ENCODE measurements at regions not wholly inside any gene's neighbourhood (a gene's known extent, or its start where the extent isn't known, plus 50 kb on each side); places are given as distances from the start of the nearest gene placed in this dataset.

GRCh38 chr7:106180721-106181120 lies 68.6 kb upstream of the SYPL1 start:
- intact Hi-C loops (cut with DNase I; ENCODE audit: low total_unique reads), result no loop called here
- no peak for DNase-seq
- peaks cover 18% of the 10 kb centered on the region in 2 donors for H3K4me1 ChIP-seq
- H3K9me3 ChIP-seq, result no peaks in the 10 kb centered on the region
- no peak overlapping the region for H3K27ac ChIP-seq
- in situ Hi-C loops (cut with MboI; ENCODE audit: low sequenced_read_pairs in 4 of 4), result loop anchor here in 2 of 4 donors (25.0 kb wide), 2 partner anchors 107 to 482 kb away; partner anchors contain the start of genes CCDC71L (in 1 of the 2) and NAMPT (in 1 of the 2)
- H3K36me3 ChIP-seq, result no peaks in the 10 kb centered on the region
- no peaks in the 10 kb centered on the region for H3K27me3 ChIP-seq
- TF ChIP-seq CTCF (IDR thresholded peaks at IDR 0.05 in 4 of 5, conservative IDR thresholded peaks at IDR 0.05 in 1 of 5), result no peak
- no peak for TF ChIP-seq POLR2A (IDR thresholded peaks at IDR 0.05)
- no peak overlapping the region for H3K4me3 ChIP-seq
- no peak for ATAC-seq

GRCh38 chr7:106179256-106179655 lies 67.1 kb upstream of the SYPL1 start:
- in situ Hi-C loops (cut with MboI; ENCODE audit: low sequenced_read_pairs in 4 of 4) (loop anchor here (5.0 to 25.0 kb wide), 5 partner anchors 106 to 483 kb away; partner anchors contain the start of genes NAMPT (in 3 of the 4) and CCDC71L (in 1 of the 4)), intact Hi-C loops (cut with DNase I; ENCODE audit: low total_unique reads) (loop anchor here (5.0 kb wide), 4 partner anchors 243 to 973 kb away; partner anchors contain the start of gene CCDC71L)
- Histone ChIP-seq H3K27me3 (no peaks in the 10 kb centered on the region), H3K9me3 (no peaks in the 10 kb centered on the region), H3K36me3 (no peaks in the 10 kb centered on the region), H3K4me1 (peaks cover 18% of the 10 kb centered on the region in 2 donors), H3K4me3 (no peak overlapping the region), H3K27ac (peak overlapping the region in 1 of 4 donors; percentile 71)
- DNase-seq (no peak), ATAC-seq (no peak)
- TF ChIP-seq POLR2A (IDR thresholded peaks at IDR 0.05) (no peak), CTCF (IDR thresholded peaks at IDR 0.05 in 4 of 5, conservative IDR thresholded peaks at IDR 0.05 in 1 of 5) (no peak)

- intact Hi-C loops (cut with DNase I; ENCODE audit: low total_unique reads), result loop anchor here (5.0 kb wide), 4 partner anchors 244 to 974 kb away; partner anchors contain the start of gene CCDC71L
- Histone ChIP-seq H3K27ac (peak overlapping the region; percentile 69 to 73 (median 71)), H3K4me3 (no peak overlapping the region), H3K27me3 (no peaks in the 10 kb centered on the region), H3K9me3 (no peaks in the 10 kb centered on the region), H3K36me3 (no peaks in the 10 kb centered on the region), H3K4me1 (peaks cover 18% of the 10 kb centered on the region in 2 donors)
- ATAC-seq (peak; percentile 41 to 42), DNase-seq (no peak)
- TF ChIP-seq CTCF (IDR thresholded peaks at IDR 0.05 in 4 of 5, conservative IDR thresholded peaks at IDR 0.05 in 1 of 5) (no peak), POLR2A (IDR thresholded peaks at IDR 0.05) (no peak)
- in situ Hi-C loops (cut with MboI; ENCODE audit: low sequenced_read_pairs in 4 of 4), result loop anchor here (5.0 to 25.0 kb wide), 5 partner anchors 106 to 484 kb away; partner anchors contain the start of genes NAMPT (in 3 of the 4) and CCDC71L (in 1 of the 4)
These were observed 66.6 kb upstream of the SYPL1 start for GRCh38 chr7:106178593-106179134.

- intact Hi-C loops (cut with DNase I; ENCODE audit: low total_unique reads), result loop anchor here (1.0 to 5.0 kb wide), 6 partner anchors 39 to 974 kb away; partner anchors contain the start of gene CCDC71L
- no peaks in the 10 kb centered on the region for H3K36me3 ChIP-seq
- DNase-seq (peak; percentile 73 to 81), ATAC-seq (peak; percentile 88)
- no peaks in the 10 kb centered on the region for H3K9me3 ChIP-seq
- H3K27me3 ChIP-seq, result no peaks in the 10 kb centered on the region
- in situ Hi-C loops (cut with MboI; ENCODE audit: low sequenced_read_pairs in 4 of 4), result loop anchor here (5.0 to 25.0 kb wide), 5 partner anchors 107 to 484 kb away; partner anchors contain the start of genes NAMPT (in 3 of the 4) and CCDC71L (in 1 of the 4)
- H3K27ac ChIP-seq, result peak overlapping the region; percentile 69 to 73 (median 71)
- peaks cover 18% of the 10 kb centered on the region in 2 donors for H3K4me1 ChIP-seq
- TF ChIP-seq POLR2A (IDR thresholded peaks at IDR 0.05) (no peak), CTCF (IDR thresholded peaks at IDR 0.05 in 4 of 5, conservative IDR thresholded peaks at IDR 0.05 in 1 of 5) (no peak)
- no peak overlapping the region for H3K4me3 ChIP-seq
These were observed 65.9 kb upstream of the SYPL1 start for GRCh38 chr7:106177738-106178592.

Measured in gastrocnemius medialis (tissue), 4 donors.